ENCODE measurements at regions not wholly inside any gene's neighbourhood (a gene's known extent, or its start where the extent isn't known, plus 50 kb on each side); places are given as distances from the start of the nearest gene placed in this dataset.

GRCh38 chr6:27161603-27161945 lies 85.9 kb upstream of the PRSS16 start:
- ChIA-PET CTCF (interaction anchor here (0.8 to 1.3 kb wide), 3 partner anchors 10 to 579 kb away, joined by 3 read pairs; no protein-coding TSS in a partner anchor), POLR2A (ENCODE audit: unreplicated experiment) (interaction anchor here (0.6 kb wide), 1 partner anchor 17 kb away, joined by 16 read pairs; no protein-coding TSS in a partner anchor)
- Histone ChIP-seq H2BK120ac (ENCODE audit: low read depth, low read length) (no peak overlapping the region), H2AK5ac (ENCODE audit: low read depth, low read length) (no peak overlapping the region), H3K27ac (ENCODE audit: insufficient read depth, low read length) (no peak overlapping the region), H3K4me1 (ENCODE audit: control insufficient read depth, insufficient read depth, low read length) (no peaks in the 10 kb centered on the region), H3K56ac (ENCODE audit: extremely low read depth, insufficient read depth, low read length) (no peak overlapping the region), H2BK15ac (ENCODE audit: low read depth, low read length) (peak overlapping the region; percentile 7; the same call in 1 of the 3 replicates), H3K4ac (ENCODE audit: low read depth, low read length) (no peak overlapping the region), H4K8ac (ENCODE audit: low read depth in 2 of 2, low read length in 2 of 2) (no peak overlapping the region), H3K27me3 (ENCODE audit: control insufficient read depth, insufficient read depth, low read length) (no peaks in the 10 kb centered on the region), H3K4me2 (ENCODE audit: low read depth, low read length) (no peak overlapping the region), H4K91ac (ENCODE audit: insufficient read depth, low read depth, low read length) (no peak overlapping the region), H3K36me3 (ENCODE audit: control insufficient read depth, insufficient read depth, low read length) (no peaks in the 10 kb centered on the region), H2AFZ (replicated peaks; ENCODE audit: low read length, poor library complexity) (no peak overlapping the region), H2BK5ac (ENCODE audit: low read depth, low read length, poor library complexity, severe bottlenecking) (no peak overlapping the region), H2AK9ac (replicated peaks; ENCODE audit: low read depth, low read length, poor library complexity) (no peak overlapping the region), H3K18ac (ENCODE audit: low read depth, low read length) (no peak overlapping the region), H3K23ac (ENCODE audit: low read depth, low read length) (no peak overlapping the region), H3K9me1 (ENCODE audit: insufficient read depth, low read length) (no peaks in the 10 kb centered on the region), H3K9ac (ENCODE audit: low read depth, low read length) (no peak overlapping the region), H3K4me3 (ENCODE audit: insufficient read depth, low read depth, low read length) (no peak overlapping the region), H4K20me1 (ENCODE audit: insufficient read depth, low read length) (no peaks in the 10 kb centered on the region), H3K14ac (replicated peaks; ENCODE audit: low read depth, low read length) (no peak overlapping the region), H2BK20ac (ENCODE audit: low read depth, low read length) (peak overlapping the region; percentile 45; the same call in 1 of the 2 replicates), H3K79me1 (ENCODE audit: low read depth in 1 of 2, low read length in 2 of 2) (no peaks in the 10 kb centered on the region), H4K5ac (ENCODE audit: low read depth, low read length) (peak overlapping the region; percentile 16; the same call in 1 of the 2 replicates), H3K9me3 (ENCODE audit: control insufficient read depth, insufficient read depth, low read length) (no peaks in the 10 kb centered on the region)
- intact Hi-C loops (cut with micrococcal nuclease) (loop anchor here (5.0 to 10.0 kb wide), 3 partner anchors 136 to 736 kb away; partner anchors contain the start of gene ZNF184), in situ Hi-C loops (cut with MboI; ENCODE audit: low sequenced_read_pairs) (loop anchor here (10.0 kb wide), 1 partner anchor 313 kb away; the partner anchor contains the start of gene ZNF184), dilution Hi-C loops (cut with HindIII; ENCODE audit: low sequenced_read_pairs, unreplicated experiment) (no loop called here)
- 100% methylated on average over 2 of the region's 4 CpGs; no CpG with 5 or more reads in 1 of the 2 experiments for WGBS, 2 experiments (ENCODE audit: extremely low coverage in 2 of 2, insufficient read length in 1 of 2)
- no TSS peak for BruUV-seq (replicated peaks)
- DNase-seq: no peak
- no peak for ATAC-seq (ENCODE audit: low read depth)
- TF ChIP-seq, protein P1, sequence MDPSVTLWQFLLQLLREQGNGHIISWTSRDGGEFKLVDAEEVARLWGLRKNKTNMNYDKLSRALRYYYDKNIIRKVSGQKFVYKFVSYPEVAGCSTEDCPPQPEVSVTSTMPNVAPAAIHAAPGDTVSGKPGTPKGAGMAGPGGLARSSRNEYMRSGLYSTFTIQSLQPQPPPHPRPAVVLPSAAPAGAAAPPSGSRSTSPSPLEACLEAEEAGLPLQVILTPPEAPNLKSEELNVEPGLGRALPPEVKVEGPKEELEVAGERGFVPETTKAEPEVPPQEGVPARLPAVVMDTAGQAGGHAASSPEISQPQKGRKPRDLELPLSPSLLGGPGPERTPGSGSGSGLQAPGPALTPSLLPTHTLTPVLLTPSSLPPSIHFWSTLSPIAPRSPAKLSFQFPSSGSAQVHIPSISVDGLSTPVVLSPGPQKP (IDR thresholded peaks at IDR 0.05; ENCODE audit: borderline replicate concordance, low read depth, low read length): no peak
- no peak for TF ChIP-seq CTCF (conservative IDR thresholded peaks at IDR 0.05; ENCODE audit: low read depth, low read length)
- TF ChIP-seq POLR2A (IDR thresholded peaks at IDR 0.05; ENCODE audit: low read depth, low read length): no peak
- TF ChIP-seq CEBPB (IDR thresholded peaks at IDR 0.05; ENCODE audit: low read depth, low read length): no peak
- no peak for TF ChIP-seq RAD21 (IDR thresholded peaks at IDR 0.05; ENCODE audit: low read length)

All from IMR-90 (cell line).